GM18502 (cell line): ENCODE measurements at regions not wholly inside any gene's neighbourhood (a gene's known extent, or its start where the extent isn't known, plus 50 kb on each side); places are given as distances from the start of the nearest gene placed in this dataset.

Source experiments
- ATAC-seq: cut with Tn5 transposase; IDR thresholded peaks from one replicate; pipeline ENCODE4 v1.9.1; 2021; ENCODE audit warnings: mild to moderate bottlenecking; ENCODE audit not compliant: unreplicated experiment, poor library complexity

DNA sequence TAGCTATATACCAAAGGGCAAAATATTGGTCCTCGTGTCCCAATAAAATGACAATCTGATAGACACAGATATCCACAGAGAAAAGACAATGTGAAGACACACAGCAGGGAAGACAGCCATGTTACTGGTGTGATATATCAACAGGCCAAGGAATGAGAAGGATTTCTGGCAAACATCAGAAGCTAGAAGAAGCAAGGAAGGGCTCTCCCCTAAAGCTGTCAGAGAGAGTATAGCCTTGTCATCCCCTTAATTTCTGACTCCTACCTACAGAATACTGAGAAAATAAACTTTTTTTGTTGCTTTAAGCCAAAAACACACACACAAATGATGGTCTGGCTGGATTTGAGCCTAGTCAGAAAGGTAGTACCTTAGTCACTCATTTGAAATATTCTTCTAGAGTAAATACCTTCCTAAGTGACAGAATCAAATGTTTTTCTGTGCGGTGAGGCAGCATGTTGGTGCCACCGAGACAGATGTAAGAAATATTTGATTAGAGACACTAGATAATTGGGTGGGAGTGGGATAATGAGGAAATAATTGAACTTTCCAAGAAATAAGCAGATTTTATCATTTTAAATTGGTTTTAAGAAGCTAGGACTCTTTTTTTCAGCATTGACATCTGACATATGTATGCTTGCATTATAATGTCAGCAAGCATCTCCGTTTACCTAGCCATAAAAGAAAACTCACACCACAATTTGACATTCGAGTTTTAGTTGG is 123.4 kb upstream of the TFAP2D start:
- no peak for ATAC-seq

DNA sequence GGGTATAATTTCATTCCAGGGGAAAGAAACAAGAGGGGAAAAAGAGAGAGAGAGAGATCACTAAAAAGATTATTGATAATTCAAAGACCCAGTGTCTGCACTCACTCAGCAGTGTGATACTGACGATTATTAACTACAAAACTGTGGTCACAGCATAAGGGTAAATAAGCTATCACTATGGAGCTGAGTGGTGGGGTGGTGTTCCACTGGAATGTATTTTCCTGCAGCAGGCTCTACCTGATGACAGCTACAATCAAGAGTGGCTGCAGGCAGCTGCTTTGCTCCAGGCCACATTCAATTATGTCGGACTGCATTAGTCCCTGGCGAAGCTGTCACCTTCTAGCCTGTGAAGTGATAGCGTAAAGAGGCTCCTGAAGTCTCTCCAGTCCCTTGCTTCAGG is 122.2 kb upstream of the TFAP2D start:
- no peak for ATAC-seq

DNA sequence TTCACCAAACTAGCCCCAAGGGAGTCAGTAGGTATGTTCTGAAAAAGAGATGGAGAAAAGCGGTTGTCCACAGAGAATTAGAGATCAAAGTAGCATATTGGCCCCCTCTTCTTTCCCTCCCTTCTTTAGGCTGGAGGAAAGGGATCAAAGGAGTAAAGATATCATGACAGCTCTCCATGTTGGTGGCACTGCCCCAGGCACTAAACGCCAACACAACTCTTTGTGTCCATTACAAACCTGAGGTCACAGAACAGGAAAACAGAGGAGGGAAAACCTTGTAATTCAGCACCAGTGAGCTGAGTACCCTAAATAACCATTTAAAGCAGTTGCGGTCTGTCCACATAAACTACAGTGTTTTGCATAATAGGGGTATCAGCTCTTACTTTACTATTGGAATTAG is 113.0 kb upstream of the TFAP2D start:
- ATAC-seq = no peak

DNA sequence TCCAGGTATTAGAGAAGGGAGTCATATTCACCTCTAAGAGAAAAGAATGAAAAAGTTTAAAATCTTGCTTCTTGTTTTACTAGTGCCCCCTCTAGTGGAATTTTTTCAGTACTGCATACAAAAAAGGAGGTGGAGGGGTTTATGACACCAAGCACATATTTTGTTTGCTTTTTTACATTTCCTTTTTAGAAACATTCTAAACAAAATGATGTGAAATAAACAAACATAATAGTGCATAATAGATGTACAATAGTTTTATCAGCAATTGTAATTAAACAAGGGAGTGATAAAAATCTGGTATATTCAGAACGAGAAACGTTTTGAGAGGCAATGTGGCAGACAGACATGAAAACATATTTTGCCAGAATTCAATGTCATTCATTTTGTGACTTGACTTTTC is 111.0 kb upstream of the TFAP2D start:
- peak; percentile 61 for ATAC-seq

DNA sequence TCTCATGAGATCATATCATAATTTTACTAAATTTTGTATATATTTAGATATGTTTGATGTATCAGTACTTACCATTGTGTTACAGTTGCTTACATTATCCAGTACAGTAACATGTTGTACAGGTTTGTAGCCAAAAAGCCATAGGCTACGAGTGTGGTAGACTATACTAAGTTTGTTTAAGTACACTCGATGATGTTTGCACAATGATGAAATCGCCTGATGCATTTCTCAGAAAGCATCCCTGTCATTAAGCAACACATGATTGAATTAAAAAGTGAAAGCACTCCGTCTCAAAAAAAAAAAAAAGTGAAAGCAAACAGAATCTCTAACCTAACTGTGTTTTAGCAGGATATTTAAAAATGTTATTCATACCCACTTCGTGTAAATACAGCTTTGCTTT is 104.9 kb upstream of the TFAP2D start:
- ATAC-seq = no peak

DNA sequence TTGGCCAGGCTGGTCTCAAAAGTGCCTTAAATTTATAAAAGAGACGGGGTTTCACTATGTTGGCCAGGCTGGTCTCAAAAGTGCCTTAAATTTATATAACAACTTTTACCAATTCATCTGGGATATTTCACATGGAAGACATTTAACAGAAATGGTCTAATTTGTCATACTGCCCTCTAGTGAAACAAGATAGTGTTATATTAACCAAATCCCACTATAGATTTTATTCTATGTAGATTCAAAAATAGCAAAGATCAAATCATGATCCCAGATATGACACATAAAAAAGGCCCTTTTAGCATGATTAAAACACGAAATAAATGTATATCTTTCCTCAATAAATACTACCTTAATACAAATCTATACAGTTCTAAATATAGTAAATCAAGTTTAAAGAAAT is 102.8 kb upstream of the TFAP2D start:
- no peak for ATAC-seq

DNA sequence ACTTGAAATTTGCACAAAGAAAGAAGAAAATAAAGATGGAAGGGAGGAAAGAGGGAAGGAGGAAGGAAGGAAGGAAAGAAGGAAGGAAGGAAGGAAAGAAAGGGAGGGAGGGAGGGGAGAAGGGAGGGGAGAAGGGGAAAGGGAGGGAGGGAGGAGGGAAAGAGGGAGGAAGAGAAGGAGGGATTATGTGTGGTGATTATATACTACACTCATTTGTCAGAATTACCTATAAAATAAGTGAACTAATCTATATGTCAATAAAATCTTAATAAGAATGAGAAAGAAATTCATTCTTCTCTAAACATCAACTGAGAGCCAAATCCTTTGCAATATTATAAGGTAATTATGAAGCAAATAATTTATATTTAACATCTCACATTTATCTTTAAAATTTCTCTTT is 77.9 kb upstream of the TFAP2D start:
- ATAC-seq = no peak

DNA sequence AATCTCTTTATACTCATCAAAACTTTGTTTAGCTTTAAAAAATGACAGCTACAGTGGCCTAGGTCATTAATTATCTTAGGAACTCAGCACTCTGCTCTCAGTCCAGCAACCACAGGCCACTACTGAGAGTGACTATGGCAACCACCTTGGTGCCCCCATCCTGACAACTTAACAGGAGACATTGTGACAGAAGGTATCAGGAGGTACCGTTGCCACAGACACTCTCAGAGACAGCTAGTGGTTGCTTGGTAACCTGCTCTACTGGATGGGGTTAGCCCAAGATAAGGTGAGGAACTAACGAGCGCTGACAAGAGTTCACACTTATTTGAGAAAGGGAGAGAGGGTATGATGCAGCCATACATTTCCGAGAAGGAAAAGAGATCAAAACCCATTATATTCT is 76.1 kb upstream of the TFAP2D start:
- no peak for ATAC-seq

DNA sequence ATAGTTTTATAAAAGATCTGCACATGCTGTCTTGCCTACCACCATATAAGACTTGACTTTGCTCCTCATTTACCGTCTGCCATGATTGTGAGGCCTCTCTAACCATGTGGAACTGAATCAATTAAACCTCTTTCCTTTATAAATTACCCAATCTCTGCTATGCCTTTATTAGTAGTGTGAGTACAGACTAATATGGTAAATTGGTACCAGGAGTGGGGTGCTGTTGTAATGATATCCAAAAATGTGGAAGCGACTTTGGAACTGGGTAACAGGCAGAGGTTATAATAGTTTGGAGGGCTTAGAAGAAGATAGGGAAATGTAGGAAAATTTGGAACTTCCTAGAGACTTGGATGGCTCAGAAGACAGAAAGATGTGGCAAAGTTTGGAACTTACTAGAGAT is 64.2 kb upstream of the TFAP2D start:
- ATAC-seq = no peak

DNA sequence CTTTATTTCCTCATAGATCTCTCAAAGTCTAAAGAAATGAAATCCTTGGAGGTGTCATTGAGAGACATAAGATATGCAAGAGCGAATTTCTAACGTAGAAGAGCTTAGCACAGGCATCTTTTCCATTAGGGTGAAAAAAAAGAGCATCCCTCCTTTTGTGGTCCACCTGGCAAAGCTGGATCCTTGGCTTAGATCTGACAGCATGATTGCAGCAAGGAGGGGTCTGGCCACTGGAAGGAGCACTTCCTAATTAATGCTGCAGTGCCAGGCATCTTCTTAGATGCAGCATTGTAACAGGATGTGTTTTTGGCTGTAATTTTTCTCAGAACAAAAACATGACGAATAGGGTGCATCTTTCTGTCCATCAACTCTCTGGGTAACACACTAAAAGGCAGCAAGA is 60.1 kb upstream of the TFAP2D start:
- no peak for ATAC-seq

DNA sequence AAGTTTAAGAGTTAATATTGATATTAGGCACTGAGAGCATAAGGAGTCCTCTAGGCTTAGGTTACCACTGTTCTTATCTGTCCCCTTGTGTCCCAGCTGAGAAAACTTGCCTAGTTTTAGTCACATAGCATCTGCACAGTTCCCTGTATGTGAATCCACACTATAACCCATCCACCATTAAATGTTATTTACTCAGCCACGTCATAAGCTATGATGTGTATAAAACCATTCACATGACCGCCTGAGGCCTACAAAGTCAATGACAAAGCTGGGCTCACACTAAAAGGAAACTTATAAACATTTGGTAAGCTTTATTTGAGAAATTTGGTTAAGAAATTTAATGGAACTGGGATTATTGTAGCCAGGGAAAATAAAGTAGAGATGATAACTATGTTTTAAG is 59.2 kb upstream of the TFAP2D start:
- ATAC-seq = no peak

DNA sequence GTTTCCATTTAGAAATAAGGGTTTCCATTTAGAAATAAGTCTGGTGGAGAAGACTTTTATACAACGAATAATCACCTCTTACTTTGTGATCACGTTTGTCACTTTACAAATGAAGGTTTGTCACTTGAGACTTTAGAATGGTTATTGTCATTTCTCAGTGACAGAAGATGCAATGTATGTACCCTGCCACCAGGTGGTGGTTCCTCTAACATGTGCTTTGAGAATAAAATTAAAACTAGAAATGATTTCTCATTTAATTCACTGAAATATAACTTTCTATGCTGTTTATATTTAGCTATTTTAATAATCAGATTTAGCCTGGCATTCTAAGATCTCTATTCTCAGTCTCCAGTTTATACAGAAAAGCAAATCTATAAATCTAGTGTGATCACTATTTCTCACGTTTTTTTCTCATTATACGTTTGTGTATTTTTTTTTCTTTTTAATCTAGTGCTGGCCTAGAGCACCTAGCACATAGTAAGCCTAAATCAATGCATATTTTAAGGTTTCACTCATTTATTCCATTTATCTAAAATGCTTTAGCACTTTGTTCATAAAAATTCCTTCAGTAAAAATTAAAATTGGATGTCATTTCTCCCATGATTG is 57.4 kb upstream of the TFAP2D start:
- ATAC-seq = peak; percentile 78

DNA sequence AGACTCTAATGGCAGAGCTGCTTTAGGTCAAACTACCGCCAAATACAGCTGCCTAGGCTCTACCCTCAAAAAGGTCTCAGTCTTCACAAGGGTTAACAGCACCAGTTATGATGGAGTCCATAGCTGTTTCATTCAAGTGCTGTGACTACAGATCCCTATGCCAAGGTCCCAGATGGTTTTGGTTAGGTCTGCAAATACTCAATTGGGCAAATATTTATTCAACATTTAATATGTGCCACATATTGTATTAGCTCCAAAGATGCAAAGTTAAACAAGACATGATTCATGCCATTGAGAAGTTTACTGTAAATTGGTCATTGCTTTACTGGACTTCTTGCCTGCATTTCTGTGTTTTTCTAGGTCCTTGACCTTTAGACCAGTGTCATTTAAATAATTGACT is 55.8 kb upstream of the TFAP2D start:
- no peak for ATAC-seq

DNA sequence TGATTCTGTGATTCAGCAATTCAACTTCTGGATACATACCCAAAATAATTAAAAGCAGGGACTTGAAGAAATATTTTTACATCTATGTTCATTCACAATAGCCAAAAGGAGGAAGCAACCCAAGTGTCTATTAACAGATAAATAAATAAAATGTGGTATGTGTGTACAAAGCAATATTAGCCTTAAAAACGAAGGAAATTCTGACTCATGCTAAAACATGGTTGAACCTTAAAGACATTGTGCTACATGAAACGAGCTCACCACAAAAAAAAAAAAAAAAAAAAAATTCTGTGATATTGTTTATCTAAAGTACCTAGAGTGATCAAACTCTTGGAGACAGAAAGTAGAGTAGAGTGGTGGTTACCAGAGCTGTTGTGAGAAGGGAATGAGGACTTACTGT is 54.8 kb upstream of the TFAP2D start:
- ATAC-seq = no peak

DNA sequence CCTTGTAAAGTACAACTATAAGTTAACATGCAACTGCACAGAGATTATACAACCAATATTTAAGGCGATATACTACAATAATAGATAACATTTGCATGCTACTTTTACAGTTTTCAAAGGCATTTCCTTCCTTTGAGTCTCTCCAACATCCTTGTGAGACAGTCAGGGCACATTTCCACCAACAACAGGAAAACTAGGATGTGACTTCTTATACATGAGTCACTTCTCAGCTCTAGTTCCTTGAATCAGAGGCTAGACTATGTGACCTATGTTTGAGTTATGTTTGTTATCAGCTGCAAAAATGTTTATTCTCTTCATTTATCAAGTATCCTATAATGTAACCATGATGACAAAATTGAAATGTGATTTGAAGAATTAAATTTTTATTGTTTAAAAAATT is 51.7 kb upstream of the TFAP2D start:
- no peak for ATAC-seq
